Spleen (tissue), 7 donors: ENCODE measurements at regions not wholly inside any gene's neighbourhood (a gene's known extent, or its start where the extent isn't known, plus 50 kb on each side); places are given as distances from the start of the nearest gene placed in this dataset.

Source experiments
- POLR2A ChIP-seq, 3 donors: fragments of 450-650 bp; IDR thresholded peaks; one replicate each; pipeline ENCODE4 v1.5.1; 2017; ENCODE audit warnings: antibody characterized with exemption in 3 of 3, mild to moderate bottlenecking in 1 of 3
- POLR2AphosphoS5 ChIP-seq, 3 donors: sonication (generic); formaldehyde crosslinking; IDR thresholded peaks; one replicate each; pipeline ENCODE4 v1.5.1; 2017; ENCODE audit warnings: antibody characterized with exemption in 3 of 3
- TF ChIP-seq, protein P1 (sequence below), 11 experiments: fragments of 200-600 bp in 7 of 11; fragments of 450-650 bp in 4 of 11; sonication (generic) in 4 of 11; IDR thresholded peaks in 8 of 11; conservative IDR thresholded peaks in 3 of 11; 1 replicate in 7 of 11; 2 replicates in 4 of 11; pipeline versions ENCODE4 v1.4.0 to v1.8.0; 2016 to 2021; ENCODE audit warnings: antibody characterized with exemption in 11 of 11, inconsistent platforms in 4 of 11, mild to moderate bottlenecking in 1 of 11
- donor health status: DM: no; HTN: no; CAD: no; lungs with moderate emphysema.
- donor health status: DM: no; HTN: no; CAD: no.
- donor health status: DM: no; HTN: no; CAD: no.

DNA sequence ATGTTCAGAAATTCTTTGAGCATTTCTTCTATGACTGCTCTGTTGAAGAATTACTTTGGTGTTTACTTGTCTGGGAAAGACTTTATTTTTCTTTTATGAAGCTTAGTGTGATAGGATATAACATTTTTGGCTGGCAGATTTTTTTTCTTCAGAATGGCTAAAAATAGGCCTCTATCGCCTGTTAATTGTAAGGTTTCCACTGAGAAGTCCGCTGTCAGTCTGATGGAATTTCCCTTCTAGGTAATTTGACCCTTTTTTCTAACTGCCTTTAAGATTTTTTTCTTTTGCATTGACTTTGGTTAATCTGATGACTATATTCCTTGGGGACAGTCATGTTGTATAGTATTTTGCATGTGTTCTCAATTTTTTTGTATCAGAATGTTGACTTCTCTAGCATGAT lies 590.7 kb downstream of the ADCYAP1 start:
- no peak for TF ChIP-seq POLR2AphosphoS5 (IDR thresholded peaks at IDR 0.05)
- TF ChIP-seq, protein P1, sequence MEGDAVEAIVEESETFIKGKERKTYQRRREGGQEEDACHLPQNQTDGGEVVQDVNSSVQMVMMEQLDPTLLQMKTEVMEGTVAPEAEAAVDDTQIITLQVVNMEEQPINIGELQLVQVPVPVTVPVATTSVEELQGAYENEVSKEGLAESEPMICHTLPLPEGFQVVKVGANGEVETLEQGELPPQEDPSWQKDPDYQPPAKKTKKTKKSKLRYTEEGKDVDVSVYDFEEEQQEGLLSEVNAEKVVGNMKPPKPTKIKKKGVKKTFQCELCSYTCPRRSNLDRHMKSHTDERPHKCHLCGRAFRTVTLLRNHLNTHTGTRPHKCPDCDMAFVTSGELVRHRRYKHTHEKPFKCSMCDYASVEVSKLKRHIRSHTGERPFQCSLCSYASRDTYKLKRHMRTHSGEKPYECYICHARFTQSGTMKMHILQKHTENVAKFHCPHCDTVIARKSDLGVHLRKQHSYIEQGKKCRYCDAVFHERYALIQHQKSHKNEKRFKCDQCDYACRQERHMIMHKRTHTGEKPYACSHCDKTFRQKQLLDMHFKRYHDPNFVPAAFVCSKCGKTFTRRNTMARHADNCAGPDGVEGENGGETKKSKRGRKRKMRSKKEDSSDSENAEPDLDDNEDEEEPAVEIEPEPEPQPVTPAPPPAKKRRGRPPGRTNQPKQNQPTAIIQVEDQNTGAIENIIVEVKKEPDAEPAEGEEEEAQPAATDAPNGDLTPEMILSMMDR (IDR thresholded peaks at IDR 0.05 in 8 of 11, conservative IDR thresholded peaks at IDR 0.05 in 3 of 11): no peak
- no peak for TF ChIP-seq POLR2A (IDR thresholded peaks at IDR 0.05)
